ENCODE measurements at regions not wholly inside any gene's neighbourhood (a gene's known extent, or its start where the extent isn't known, plus 50 kb on each side); places are given as distances from the start of the nearest gene placed in this dataset.

- no peak overlapping the region for H3K4me3 ChIP-seq (ENCODE audit: low read length, poor library complexity, severe bottlenecking)
- H3K9ac ChIP-seq (ENCODE audit: low read depth, low read length, poor library complexity, severe bottlenecking) = no peak overlapping the region
- no peaks in the 10 kb centered on the region for H3F3A ChIP-seq (ENCODE audit: low read depth)
- no peak for TF ChIP-seq EZH2phosphoT487 (IDR thresholded peaks at IDR 0.05; ENCODE audit: borderline replicate concordance)
- TF ChIP-seq CTCF (conservative IDR thresholded peaks at IDR 0.05; ENCODE audit: low read length) = no peak
- no peaks in the 10 kb centered on the region for H3K27me3 ChIP-seq (ENCODE audit: insufficient read depth, low read length, poor library complexity, severe bottlenecking)
- H3K9me2 ChIP-seq (replicated peaks; ENCODE audit: low read depth, low read length) = 0 out of 2 replicates have a peak, but pooled peaks cover 6% of the 10 kb centered on the region
- no peak overlapping the region for H2AFZ ChIP-seq (ENCODE audit: low read length)
- no peaks in the 10 kb centered on the region for H3K36me3 ChIP-seq (ENCODE audit: insufficient read depth, low read length)
- H3K9me3 ChIP-seq (ENCODE audit: insufficient read depth, low read depth, low read length) = no peaks in the 10 kb centered on the region
- H3K4me1 ChIP-seq (ENCODE audit: insufficient read depth, low read length, poor library complexity, severe bottlenecking) = no peaks in the 10 kb centered on the region
- H4K20me1 ChIP-seq (ENCODE audit: insufficient read depth, low read length, poor library complexity, severe bottlenecking) = no peaks in the 10 kb centered on the region
- H3K4me2 ChIP-seq (ENCODE audit: low read depth, low read length, poor library complexity, severe bottlenecking) = no peak overlapping the region
- H3K79me2 ChIP-seq (ENCODE audit: insufficient read depth, low read length) = no peaks in the 10 kb centered on the region
Measured at GRCh38 chr9:74007833-74008232, 489.3 kb upstream of the RORB start.

- H3K79me2 ChIP-seq (ENCODE audit: insufficient read depth, low read length) = no peaks in the 10 kb centered on the region
- no peaks in the 10 kb centered on the region for H3F3A ChIP-seq (ENCODE audit: low read depth)
- H4K20me1 ChIP-seq (ENCODE audit: insufficient read depth, low read length, poor library complexity, severe bottlenecking) = no peaks in the 10 kb centered on the region
- H3K27me3 ChIP-seq (ENCODE audit: insufficient read depth, low read length, poor library complexity, severe bottlenecking) = no peaks in the 10 kb centered on the region
- H3K4me2 ChIP-seq (ENCODE audit: low read depth, low read length, poor library complexity, severe bottlenecking) = no peak overlapping the region
- no peaks in the 10 kb centered on the region for H3K9me3 ChIP-seq (ENCODE audit: insufficient read depth, low read depth, low read length)
- no peaks in the 10 kb centered on the region for H3K9me2 ChIP-seq (replicated peaks; ENCODE audit: low read depth, low read length)
- H2AFZ ChIP-seq (ENCODE audit: low read length) = no peak overlapping the region
- TF ChIP-seq EZH2phosphoT487 (IDR thresholded peaks at IDR 0.05; ENCODE audit: borderline replicate concordance) = no peak
- TF ChIP-seq CTCF (conservative IDR thresholded peaks at IDR 0.05; ENCODE audit: low read length) = no peak
- H3K4me1 ChIP-seq (ENCODE audit: insufficient read depth, low read length, poor library complexity, severe bottlenecking) = no peaks in the 10 kb centered on the region
- H3K9ac ChIP-seq (ENCODE audit: low read depth, low read length, poor library complexity, severe bottlenecking) = no peak overlapping the region
- H3K4me3 ChIP-seq (ENCODE audit: low read length, poor library complexity, severe bottlenecking) = no peak overlapping the region
- H3K36me3 ChIP-seq (ENCODE audit: insufficient read depth, low read length) = no peaks in the 10 kb centered on the region
Measured at GRCh38 chr9:74016004-74016403, 481.1 kb upstream of the RORB start.

GRCh38 chr9:74025402-74025925 is 471.7 kb upstream of the RORB start:
- no peaks in the 10 kb centered on the region for H3K4me1 ChIP-seq (ENCODE audit: insufficient read depth, low read length, poor library complexity, severe bottlenecking)
- TF ChIP-seq EZH2phosphoT487 (IDR thresholded peaks at IDR 0.05; ENCODE audit: borderline replicate concordance) = no peak
- TF ChIP-seq CTCF (conservative IDR thresholded peaks at IDR 0.05; ENCODE audit: low read length) = no peak
- no peaks in the 10 kb centered on the region for H3K9me3 ChIP-seq (ENCODE audit: insufficient read depth, low read depth, low read length)
- H2AFZ ChIP-seq (ENCODE audit: low read length) = no peak overlapping the region
- no peaks in the 10 kb centered on the region for H4K20me1 ChIP-seq (ENCODE audit: insufficient read depth, low read length, poor library complexity, severe bottlenecking)
- no peaks in the 10 kb centered on the region for H3K9me2 ChIP-seq (replicated peaks; ENCODE audit: low read depth, low read length)
- H3K9ac ChIP-seq (ENCODE audit: low read depth, low read length, poor library complexity, severe bottlenecking) = no peak overlapping the region
- no peaks in the 10 kb centered on the region for H3F3A ChIP-seq (ENCODE audit: low read depth)
- H3K36me3 ChIP-seq (ENCODE audit: insufficient read depth, low read length) = no peaks in the 10 kb centered on the region
- no peaks in the 10 kb centered on the region for H3K27me3 ChIP-seq (ENCODE audit: insufficient read depth, low read length, poor library complexity, severe bottlenecking)
- H3K4me3 ChIP-seq (ENCODE audit: low read length, poor library complexity, severe bottlenecking) = no peak overlapping the region
- no peak overlapping the region for H3K4me2 ChIP-seq (ENCODE audit: low read depth, low read length, poor library complexity, severe bottlenecking)
- no peaks in the 10 kb centered on the region for H3K79me2 ChIP-seq (ENCODE audit: insufficient read depth, low read length)

Measured in Loucy (cell line).